Smooth muscle cell of the brain vasculature (primary cell): ENCODE measurements at regions not wholly inside any gene's neighbourhood (a gene's known extent, or its start where the extent isn't known, plus 50 kb on each side); places are given as distances from the start of the nearest gene placed in this dataset.
A peak's percentile ranks its signal among the peaks of the same experiment; 100 is the strongest.

Experiments
- DNase-seq: peaks from one replicate; pipeline ENCODE4 v3.0.0-alpha.2; 2012; ENCODE audit warnings: low read depth, low spot score

GRCh38 chr20:51267679-51268078 is 244.8 kb upstream of the KCNG1 start:
- no peak for DNase-seq

- no peak for DNase-seq
Measured at GRCh38 chr20:51266353-51266752, 243.4 kb upstream of the KCNG1 start.

- DNase-seq = no peak
Measured at GRCh38 chr20:51265361-51265760, 242.5 kb upstream of the KCNG1 start.

GRCh38 chr20:51262240-51262639 is 239.3 kb upstream of the KCNG1 start:
- DNase-seq = no peak

- no peak for DNase-seq
Measured at GRCh38 chr20:51259455-51259854, 236.5 kb upstream of the KCNG1 start.

- DNase-seq = no peak
Measured at GRCh38 chr20:51258582-51259165, 235.8 kb upstream of the KCNG1 start.

GRCh38 chr20:51255417-51255816 is 232.5 kb upstream of the KCNG1 start:
- DNase-seq = no peak

- DNase-seq = no peak
Measured at GRCh38 chr20:51253280-51253679, 230.4 kb upstream of the KCNG1 start.

- no peak for DNase-seq
Measured at GRCh38 chr20:51249781-51250180, 226.9 kb upstream of the KCNG1 start.

GRCh38 chr20:51249215-51249614 is 226.3 kb upstream of the KCNG1 start:
- no peak for DNase-seq

- DNase-seq = no peak
Measured at GRCh38 chr20:51244466-51244865, 221.6 kb upstream of the KCNG1 start.

- no peak for DNase-seq
Measured at GRCh38 chr20:51238675-51239305, 215.9 kb upstream of the KCNG1 start.

GRCh38 chr20:51237791-51238190 is 214.9 kb upstream of the KCNG1 start:
- DNase-seq = no peak

- DNase-seq = no peak
Measured at GRCh38 chr20:51237278-51237677, 214.4 kb upstream of the KCNG1 start.

GRCh38 chr20:51236421-51236820 is 213.5 kb upstream of the KCNG1 start:
- no peak for DNase-seq

- DNase-seq = no peak
Measured at GRCh38 chr20:51233345-51233744, 210.4 kb upstream of the KCNG1 start.

GRCh38 chr20:51230727-51231126 is 207.8 kb upstream of the KCNG1 start:
- DNase-seq = no peak

GRCh38 chr20:51228763-51229162 is 205.9 kb upstream of the KCNG1 start:
- DNase-seq = no peak

- DNase-seq = no peak
Measured at GRCh38 chr20:51227744-51228143, 204.8 kb upstream of the KCNG1 start.

- DNase-seq = no peak
Measured at GRCh38 chr20:51223183-51223720, 200.3 kb upstream of the KCNG1 start.

GRCh38 chr20:51221791-51222408 is 199.0 kb upstream of the KCNG1 start:
- peak; percentile 28 for DNase-seq

- DNase-seq = no peak
Measured at GRCh38 chr20:51221103-51221502, 198.2 kb upstream of the KCNG1 start.

- DNase-seq = no peak
Measured at GRCh38 chr20:51220293-51220706, 197.4 kb upstream of the KCNG1 start.
